Activated CD4-positive, alpha-beta T cell treated with anti-CD3 and anti-CD28 coated beads, Interleukin-2, amount 50 U/mL, for 4 hours (primary cell): ENCODE measurements at regions not wholly inside any gene's neighbourhood (a gene's known extent, or its start where the extent isn't known, plus 50 kb on each side); places are given as distances from the start of the nearest gene placed in this dataset.
A peak's percentile ranks its signal among the peaks of the same experiment; 100 is the strongest.

Source experiments
- DNase-seq, 2 experiments: peaks; one replicate each; pipeline ENCODE4 v3.0.0-alpha.2; 2020

GRCh38 chr20:51335329-51335841 lies 207.1 kb downstream of the NFATC2 start:
- DNase-seq = no peak

GRCh38 chr20:51334609-51335008 lies 207.9 kb downstream of the NFATC2 start:
- DNase-seq = no peak

- DNase-seq = no peak
Measured at GRCh38 chr20:51333971-51334370, 208.5 kb downstream of the NFATC2 start.

GRCh38 chr20:51333446-51333845 lies 209.1 kb downstream of the NFATC2 start:
- no peak for DNase-seq

GRCh38 chr20:51331481-51331880 lies 211.0 kb downstream of the NFATC2 start:
- DNase-seq = no peak

- no peak for DNase-seq
Measured at GRCh38 chr20:51329845-51330244, 212.7 kb downstream of the NFATC2 start.

- no peak for DNase-seq
Measured at GRCh38 chr20:51327251-51327841, 215.2 kb downstream of the NFATC2 start.

GRCh38 chr20:51326201-51326819 lies 216.2 kb downstream of the NFATC2 start:
- peak; percentile 24 to 39 for DNase-seq

- no peak for DNase-seq
Measured at GRCh38 chr20:51322164-51322707, 220.3 kb downstream of the NFATC2 start.

GRCh38 chr20:51321343-51322163 lies 221.0 kb downstream of the NFATC2 start:
- DNase-seq = no peak

GRCh38 chr20:51319522-51319921 lies 223.0 kb downstream of the NFATC2 start:
- no peak for DNase-seq

- DNase-seq = peak; percentile 23 to 34
Measured at GRCh38 chr20:51318058-51318949, 224.2 kb downstream of the NFATC2 start.

GRCh38 chr20:51315390-51315789 lies 227.1 kb downstream of the NFATC2 start:
- DNase-seq = no peak

- DNase-seq = no peak
Measured at GRCh38 chr20:51313358-51313827, 229.1 kb downstream of the NFATC2 start.

GRCh38 chr20:51312480-51312783 lies 230.1 kb downstream of the NFATC2 start:
- DNase-seq = no peak

GRCh38 chr20:51311636-51312479 lies 230.7 kb downstream of the NFATC2 start:
- DNase-seq = no peak

GRCh38 chr20:51310216-51310615 lies 232.3 kb downstream of the NFATC2 start:
- no peak for DNase-seq

GRCh38 chr20:51309128-51309527 lies 233.4 kb downstream of the NFATC2 start:
- no peak for DNase-seq

GRCh38 chr20:51306521-51307358 lies 235.8 kb downstream of the NFATC2 start:
- peak; percentile 62 to 64 for DNase-seq

GRCh38 chr20:51306081-51306480 lies 236.4 kb downstream of the NFATC2 start:
- DNase-seq = no peak
